ENCODE measurements at regions not wholly inside any gene's neighbourhood (a gene's known extent, or its start where the extent isn't known, plus 50 kb on each side); places are given as distances from the start of the nearest gene placed in this dataset.

- Histone ChIP-seq H3K4me1 (no peaks in the 10 kb centered on the region), H3K9me3 (no peaks in the 10 kb centered on the region), H3K27ac (no peak overlapping the region), H3K36me3 (no peaks in the 10 kb centered on the region), H3K4me3 (no peak overlapping the region), H3K27me3 (no peaks in the 10 kb centered on the region)
- no peak for DNase-seq (ENCODE audit: low spot score)
- TF ChIP-seq, protein P1, sequence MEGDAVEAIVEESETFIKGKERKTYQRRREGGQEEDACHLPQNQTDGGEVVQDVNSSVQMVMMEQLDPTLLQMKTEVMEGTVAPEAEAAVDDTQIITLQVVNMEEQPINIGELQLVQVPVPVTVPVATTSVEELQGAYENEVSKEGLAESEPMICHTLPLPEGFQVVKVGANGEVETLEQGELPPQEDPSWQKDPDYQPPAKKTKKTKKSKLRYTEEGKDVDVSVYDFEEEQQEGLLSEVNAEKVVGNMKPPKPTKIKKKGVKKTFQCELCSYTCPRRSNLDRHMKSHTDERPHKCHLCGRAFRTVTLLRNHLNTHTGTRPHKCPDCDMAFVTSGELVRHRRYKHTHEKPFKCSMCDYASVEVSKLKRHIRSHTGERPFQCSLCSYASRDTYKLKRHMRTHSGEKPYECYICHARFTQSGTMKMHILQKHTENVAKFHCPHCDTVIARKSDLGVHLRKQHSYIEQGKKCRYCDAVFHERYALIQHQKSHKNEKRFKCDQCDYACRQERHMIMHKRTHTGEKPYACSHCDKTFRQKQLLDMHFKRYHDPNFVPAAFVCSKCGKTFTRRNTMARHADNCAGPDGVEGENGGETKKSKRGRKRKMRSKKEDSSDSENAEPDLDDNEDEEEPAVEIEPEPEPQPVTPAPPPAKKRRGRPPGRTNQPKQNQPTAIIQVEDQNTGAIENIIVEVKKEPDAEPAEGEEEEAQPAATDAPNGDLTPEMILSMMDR (IDR thresholded peaks at IDR 0.05) = no peak
Measured at GRCh38 chr12:90627180-90627896, 327.6 kb downstream of the CCER1 start.

- H3K27me3 ChIP-seq = no peaks in the 10 kb centered on the region
- no peak for DNase-seq (ENCODE audit: low spot score)
- no peaks in the 10 kb centered on the region for H3K36me3 ChIP-seq
- no peak overlapping the region for H3K4me3 ChIP-seq
- no peak overlapping the region for H3K27ac ChIP-seq
- TF ChIP-seq, protein P1 (IDR thresholded peaks at IDR 0.05) = no peak
- no peaks in the 10 kb centered on the region for H3K4me1 ChIP-seq
- H3K9me3 ChIP-seq = no peaks in the 10 kb centered on the region
Measured at GRCh38 chr12:90622431-90622830, 332.5 kb downstream of the CCER1 start.

DNA sequence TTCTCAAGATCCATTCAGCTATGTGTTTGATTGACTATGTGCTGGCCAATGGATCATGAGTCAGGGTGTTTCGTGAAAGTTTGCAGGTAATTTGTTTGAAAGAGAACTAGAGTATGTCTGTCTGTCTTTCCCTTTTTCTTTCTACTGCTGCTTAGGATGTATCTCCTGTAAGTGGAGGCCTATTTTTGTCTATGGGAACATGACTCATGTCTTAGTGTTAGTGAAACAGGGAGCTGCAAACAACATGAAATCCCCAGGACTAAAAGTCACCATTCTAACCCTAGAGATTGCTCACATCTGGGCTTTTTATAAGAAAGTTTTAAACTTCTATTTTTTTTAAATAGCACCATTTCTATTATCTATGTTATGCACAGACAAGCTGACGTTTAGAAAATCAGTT lies 333.0 kb downstream of the CCER1 start:
- H3K36me3 ChIP-seq = no peaks in the 10 kb centered on the region
- TF ChIP-seq, protein P1 (IDR thresholded peaks at IDR 0.05) = no peak
- no peaks in the 10 kb centered on the region for H3K9me3 ChIP-seq
- no peak overlapping the region for H3K4me3 ChIP-seq
- H3K4me1 ChIP-seq = no peaks in the 10 kb centered on the region
- H3K27ac ChIP-seq = no peak overlapping the region
- DNase-seq (ENCODE audit: low spot score) = no peak
- H3K27me3 ChIP-seq = no peaks in the 10 kb centered on the region

DNA sequence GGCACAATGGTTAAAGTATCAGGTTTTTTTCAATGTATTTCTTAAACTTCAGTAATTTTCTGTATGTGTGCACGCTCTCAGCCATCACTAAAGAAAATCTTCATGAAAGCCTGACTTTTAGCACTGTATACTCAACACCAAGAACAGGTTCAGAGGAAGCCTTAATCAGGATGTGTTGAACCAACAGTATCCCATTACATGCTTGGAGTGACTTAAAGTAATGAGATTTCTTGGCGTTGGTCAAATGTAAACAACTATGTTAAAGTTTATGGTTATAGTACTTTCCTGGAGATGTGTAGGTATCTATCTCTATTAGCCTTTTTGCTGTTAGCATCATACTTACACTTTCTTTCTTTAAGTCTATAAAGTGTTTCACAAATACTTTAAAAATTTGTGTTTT lies 335.0 kb downstream of the CCER1 start:
- no peak overlapping the region for H3K4me3 ChIP-seq
- no peaks in the 10 kb centered on the region for H3K27me3 ChIP-seq
- TF ChIP-seq, protein P1 (IDR thresholded peaks at IDR 0.05) = no peak
- H3K9me3 ChIP-seq = no peaks in the 10 kb centered on the region
- DNase-seq (ENCODE audit: low spot score) = no peak
- no peaks in the 10 kb centered on the region for H3K36me3 ChIP-seq
- H3K4me1 ChIP-seq = no peaks in the 10 kb centered on the region
- no peak overlapping the region for H3K27ac ChIP-seq

GRCh38 chr12:90618586-90618985 lies 336.4 kb downstream of the CCER1 start:
- Histone ChIP-seq H3K27me3 (no peaks in the 10 kb centered on the region), H3K9me3 (no peaks in the 10 kb centered on the region), H3K27ac (no peak overlapping the region), H3K4me1 (no peaks in the 10 kb centered on the region), H3K4me3 (no peak overlapping the region), H3K36me3 (no peaks in the 10 kb centered on the region)
- DNase-seq (ENCODE audit: low spot score) = no peak
- TF ChIP-seq, protein P1 (IDR thresholded peaks at IDR 0.05) = no peak

DNA sequence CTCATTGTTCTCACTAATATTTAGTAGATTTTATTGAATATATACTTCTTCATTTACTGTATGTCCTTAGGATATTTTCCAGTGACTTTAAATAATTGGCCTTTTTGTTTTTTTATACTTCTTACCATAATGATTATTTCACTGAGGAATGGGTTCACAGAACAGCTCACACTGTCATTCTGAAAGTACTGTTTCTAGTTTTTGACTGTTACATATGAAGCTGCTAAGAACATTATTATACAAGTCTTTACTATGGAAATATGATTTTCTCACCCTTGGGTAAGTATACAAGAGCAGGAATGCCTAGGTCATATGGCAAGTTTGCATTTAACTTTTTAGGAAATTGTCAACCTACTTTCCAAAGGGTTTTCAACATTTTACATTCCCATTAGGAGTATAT lies 343.1 kb downstream of the CCER1 start:
- no peaks in the 10 kb centered on the region for H3K9me3 ChIP-seq
- DNase-seq (ENCODE audit: low spot score) = no peak
- no peaks in the 10 kb centered on the region for H3K27me3 ChIP-seq
- H3K4me1 ChIP-seq = no peaks in the 10 kb centered on the region
- TF ChIP-seq, protein P1 (IDR thresholded peaks at IDR 0.05) = no peak
- H3K36me3 ChIP-seq = no peaks in the 10 kb centered on the region
- no peak overlapping the region for H3K27ac ChIP-seq
- H3K4me3 ChIP-seq = no peak overlapping the region

All from right atrium auricular region (tissue), 2 donors.